DND-41 (cell line): ENCODE measurements at regions not wholly inside any gene's neighbourhood (a gene's known extent, or its start where the extent isn't known, plus 50 kb on each side); places are given as distances from the start of the nearest gene placed in this dataset.

ENCODE experiments used
- ATAC-seq: fragments of 200-7000 bp; cut with Tn5 transposase; 3 replicates; pipeline ENCODE4 v1.9.1; 2021; ENCODE audit warnings: low read depth; ENCODE audit not compliant: insufficient read depth
- DNase-seq: peaks from one replicate; pipeline ENCODE4 v3.0.0-alpha.2; 2020
- H2AFZ ChIP-seq: 2 replicates; pipeline ENCODE4 v1.6.0; 2012; ENCODE audit warnings: low read depth, low read length
- H3K27ac ChIP-seq: 2 replicates; pipeline ENCODE4 v1.5.1; 2012; ENCODE audit warnings: low read length, inconsistent platforms
- H3K27me3 ChIP-seq: fragments of 200-600 bp; sonication (generic); 2 replicates; pipeline ENCODE4 v1.6.0; 2012; ENCODE audit warnings: low read length, mild to moderate bottlenecking, inconsistent platforms; ENCODE audit not compliant: insufficient read depth, poor library complexity
- H3K36me3 ChIP-seq: 2 replicates; pipeline ENCODE4 v1.5.1; 2012; ENCODE audit warnings: low read length, inconsistent platforms; ENCODE audit not compliant: insufficient read depth
- H3K4me1 ChIP-seq: 2 replicates; pipeline ENCODE4 v1.5.1; 2012; ENCODE audit warnings: mild to moderate bottlenecking, low read length; ENCODE audit not compliant: insufficient read depth
- H3K4me2 ChIP-seq: 2 replicates; pipeline ENCODE4 v1.6.0; 2012; ENCODE audit warnings: mild to moderate bottlenecking, moderate library complexity, low read length, inconsistent platforms; ENCODE audit not compliant: insufficient read depth
- H3K4me3 ChIP-seq, 2 experiments: fragments of 200-600 bp in 1 of 2; shearing (Covaris generic) in 1 of 2; 2 replicates each; pipeline ENCODE4 v1.5.1; 2012 to 2016; ENCODE audit warnings: inconsistent platforms in 2 of 2, low read length in 2 of 2, mild to moderate bottlenecking in 2 of 2, low read depth in 1 of 2, moderate library complexity in 1 of 2
- H3K79me2 ChIP-seq: 2 replicates; pipeline ENCODE4 v1.6.0; 2012; ENCODE audit warnings: low read length, inconsistent platforms; ENCODE audit not compliant: insufficient read depth
- H3K9ac ChIP-seq: 2 replicates; pipeline ENCODE4 v1.6.0; 2012; ENCODE audit warnings: low read depth, mild to moderate bottlenecking, inconsistent platforms, low read length, moderate library complexity
- H3K9me3 ChIP-seq: 2 replicates; pipeline ENCODE4 v1.5.1; 2012; ENCODE audit warnings: low read length, moderate library complexity, mild to moderate bottlenecking, inconsistent platforms; ENCODE audit not compliant: insufficient read depth, severe bottlenecking
- H4K20me1 ChIP-seq: 2 replicates; pipeline ENCODE4 v1.6.0; 2012; ENCODE audit warnings: low read length; ENCODE audit not compliant: insufficient read depth
- EZH2 ChIP-seq: IDR thresholded peaks from 3 replicates; pipeline ENCODE4 v1.6.1; 2012; ENCODE audit warnings: borderline replicate concordance, low read depth, mild to moderate bottlenecking, moderate library complexity, low read length, inconsistent platforms; ENCODE audit not compliant: severe bottlenecking
- TF ChIP-seq, protein P1 (sequence below): IDR thresholded peaks from 2 replicates; pipeline ENCODE4 v1.5.1; 2012; ENCODE audit warnings: borderline replicate concordance, low read length, moderate library complexity, mild to moderate bottlenecking; ENCODE audit not compliant: poor library complexity, severe bottlenecking; ENCODE audit errors: extremely low read depth

DNA sequence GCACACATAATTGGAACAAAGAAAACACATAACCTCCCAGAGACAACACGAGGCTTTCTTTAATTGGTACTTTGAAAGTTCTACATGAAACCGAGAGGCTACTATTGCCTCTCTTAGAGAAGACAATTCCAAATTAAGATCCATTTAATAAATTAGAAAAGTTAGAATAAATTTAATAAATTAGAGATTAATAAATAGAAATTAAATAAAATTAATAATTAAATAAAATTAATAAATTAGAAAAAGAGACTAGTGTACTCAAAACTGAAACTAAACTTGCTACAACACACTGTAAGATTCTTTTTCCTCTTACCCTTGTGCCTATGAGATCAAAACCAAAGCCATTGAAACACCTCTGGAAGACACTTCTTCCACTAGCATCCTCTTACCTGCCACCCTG is 199.0 kb downstream of the URB2 start:
- Histone ChIP-seq H3K4me2 (no peak overlapping the region), H3K79me2 (no peaks in the 10 kb centered on the region), H3K4me3 (no peak overlapping the region), H2AFZ (no peak overlapping the region), H3K9ac (no peak overlapping the region), H4K20me1 (no peaks in the 10 kb centered on the region), H3K27ac (no peak overlapping the region), H3K27me3 (no peaks in the 10 kb centered on the region), H3K4me1 (no peaks in the 10 kb centered on the region), H3K9me3 (peaks cover 31% of the 10 kb centered on the region), H3K36me3 (no peaks in the 10 kb centered on the region)
- DNase-seq: no peak
- ATAC-seq: no peak
- TF ChIP-seq, protein P1, sequence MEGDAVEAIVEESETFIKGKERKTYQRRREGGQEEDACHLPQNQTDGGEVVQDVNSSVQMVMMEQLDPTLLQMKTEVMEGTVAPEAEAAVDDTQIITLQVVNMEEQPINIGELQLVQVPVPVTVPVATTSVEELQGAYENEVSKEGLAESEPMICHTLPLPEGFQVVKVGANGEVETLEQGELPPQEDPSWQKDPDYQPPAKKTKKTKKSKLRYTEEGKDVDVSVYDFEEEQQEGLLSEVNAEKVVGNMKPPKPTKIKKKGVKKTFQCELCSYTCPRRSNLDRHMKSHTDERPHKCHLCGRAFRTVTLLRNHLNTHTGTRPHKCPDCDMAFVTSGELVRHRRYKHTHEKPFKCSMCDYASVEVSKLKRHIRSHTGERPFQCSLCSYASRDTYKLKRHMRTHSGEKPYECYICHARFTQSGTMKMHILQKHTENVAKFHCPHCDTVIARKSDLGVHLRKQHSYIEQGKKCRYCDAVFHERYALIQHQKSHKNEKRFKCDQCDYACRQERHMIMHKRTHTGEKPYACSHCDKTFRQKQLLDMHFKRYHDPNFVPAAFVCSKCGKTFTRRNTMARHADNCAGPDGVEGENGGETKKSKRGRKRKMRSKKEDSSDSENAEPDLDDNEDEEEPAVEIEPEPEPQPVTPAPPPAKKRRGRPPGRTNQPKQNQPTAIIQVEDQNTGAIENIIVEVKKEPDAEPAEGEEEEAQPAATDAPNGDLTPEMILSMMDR: no peak
- TF ChIP-seq EZH2: no peak

DNA sequence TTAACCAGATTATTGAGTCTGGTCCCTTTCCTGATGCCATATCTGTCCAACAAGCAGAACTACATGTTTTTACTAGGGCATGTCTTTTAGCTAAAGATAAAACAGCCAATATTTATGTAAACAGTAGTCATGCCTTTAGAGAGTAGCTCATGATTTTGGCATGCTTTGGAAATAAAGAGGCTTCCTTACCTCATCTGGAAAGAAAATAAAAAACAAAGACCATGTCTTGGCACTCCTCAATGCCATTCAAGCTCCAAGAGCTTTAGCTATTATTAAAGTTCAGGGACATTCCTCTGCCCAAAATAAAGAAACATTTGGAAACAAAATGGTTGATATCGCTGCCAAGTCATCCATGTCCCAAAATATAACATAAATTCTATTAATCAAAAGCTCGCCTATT is 202.4 kb downstream of the URB2 start:
- Histone ChIP-seq H4K20me1 (no peaks in the 10 kb centered on the region), H3K79me2 (no peaks in the 10 kb centered on the region), H3K27me3 (no peaks in the 10 kb centered on the region), H3K4me2 (no peak overlapping the region), H2AFZ (no peak overlapping the region), H3K36me3 (no peaks in the 10 kb centered on the region), H3K4me3 (no peak overlapping the region), H3K9me3 (peaks cover 31% of the 10 kb centered on the region), H3K4me1 (no peaks in the 10 kb centered on the region), H3K9ac (no peak overlapping the region), H3K27ac (no peak overlapping the region)
- TF ChIP-seq, protein P1: no peak
- TF ChIP-seq EZH2: no peak
- ATAC-seq (no peak), DNase-seq (no peak)

DNA sequence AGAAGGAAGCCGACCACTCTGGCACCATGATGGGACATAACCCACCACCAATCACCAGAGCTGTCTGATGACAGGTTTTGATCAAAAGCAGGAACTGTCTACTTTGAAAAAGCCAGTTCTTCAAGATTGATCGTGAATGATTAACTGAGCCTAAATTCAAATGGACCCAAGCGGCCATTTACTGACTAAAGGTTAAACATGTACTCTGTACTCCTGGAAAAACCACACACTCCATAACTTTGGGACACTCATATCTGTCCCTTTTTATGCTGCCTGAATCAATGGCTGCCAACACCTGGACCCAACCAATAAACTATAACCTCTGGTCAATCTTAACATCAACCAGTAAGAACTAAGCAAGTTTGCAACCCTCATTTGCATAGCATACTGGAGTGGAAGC is 206.6 kb downstream of the URB2 start:
- TF ChIP-seq, protein P1: no peak
- TF ChIP-seq EZH2: no peak
- H3K27me3 ChIP-seq: no peaks in the 10 kb centered on the region
- H2AFZ ChIP-seq: no peak overlapping the region
- no peaks in the 10 kb centered on the region for H3K4me1 ChIP-seq
- no peak overlapping the region for H3K27ac ChIP-seq
- ATAC-seq: no peak
- no peak overlapping the region for H3K9ac ChIP-seq
- no peaks in the 10 kb centered on the region for H3K36me3 ChIP-seq
- H3K79me2 ChIP-seq: no peaks in the 10 kb centered on the region
- no peak for DNase-seq
- H4K20me1 ChIP-seq: no peaks in the 10 kb centered on the region
- no peak overlapping the region for H3K4me2 ChIP-seq
- peaks cover 2% of the 10 kb centered on the region for H3K9me3 ChIP-seq
- H3K4me3 ChIP-seq: no peak overlapping the region

DNA sequence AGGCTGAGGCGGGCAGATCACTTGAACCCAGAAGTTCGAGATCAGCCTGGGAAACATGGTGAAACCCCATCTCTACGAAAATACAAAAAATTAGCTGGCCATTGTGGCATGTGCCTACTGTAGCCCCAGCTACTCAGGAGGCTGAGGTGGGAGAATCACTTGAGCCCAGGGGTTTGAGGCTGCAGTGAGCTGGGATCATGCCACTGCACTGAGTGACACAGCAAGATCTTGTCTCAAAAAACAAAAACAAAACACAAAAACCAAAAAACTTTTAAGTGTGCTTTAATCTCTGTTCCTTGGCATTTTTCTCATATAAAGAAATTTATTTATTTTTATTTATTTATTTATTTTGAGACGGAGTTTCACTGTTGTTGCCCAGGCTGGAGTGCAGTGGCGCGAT is 208.2 kb downstream of the URB2 start:
- H4K20me1 ChIP-seq: no peaks in the 10 kb centered on the region
- no peak for ATAC-seq
- H3K79me2 ChIP-seq: no peaks in the 10 kb centered on the region
- no peaks in the 10 kb centered on the region for H3K27me3 ChIP-seq
- H3K4me3 ChIP-seq: no peak overlapping the region
- H3K36me3 ChIP-seq: no peaks in the 10 kb centered on the region
- no peak for DNase-seq
- no peak overlapping the region for H2AFZ ChIP-seq
- no peaks in the 10 kb centered on the region for H3K9me3 ChIP-seq
- TF ChIP-seq, protein P1: no peak
- no peak for TF ChIP-seq EZH2
- H3K27ac ChIP-seq: no peak overlapping the region
- H3K9ac ChIP-seq: no peak overlapping the region
- no peak overlapping the region for H3K4me2 ChIP-seq
- H3K4me1 ChIP-seq: no peaks in the 10 kb centered on the region
